EH (cell line): ENCODE measurements at regions not wholly inside any gene's neighbourhood (a gene's known extent, or its start where the extent isn't known, plus 50 kb on each side); places are given as distances from the start of the nearest gene placed in this dataset.
"Not testable (repeated sequence)": the region's sequence is repeated elsewhere in the genome, so short reads cannot be mapped to it uniquely, and the experiment has no call there.

ENCODE experiments used
- DNase-seq: peaks from one replicate; pipeline ENCODE4 v3.0.0-alpha.2; 2015; ENCODE audit warnings: low read depth

DNA sequence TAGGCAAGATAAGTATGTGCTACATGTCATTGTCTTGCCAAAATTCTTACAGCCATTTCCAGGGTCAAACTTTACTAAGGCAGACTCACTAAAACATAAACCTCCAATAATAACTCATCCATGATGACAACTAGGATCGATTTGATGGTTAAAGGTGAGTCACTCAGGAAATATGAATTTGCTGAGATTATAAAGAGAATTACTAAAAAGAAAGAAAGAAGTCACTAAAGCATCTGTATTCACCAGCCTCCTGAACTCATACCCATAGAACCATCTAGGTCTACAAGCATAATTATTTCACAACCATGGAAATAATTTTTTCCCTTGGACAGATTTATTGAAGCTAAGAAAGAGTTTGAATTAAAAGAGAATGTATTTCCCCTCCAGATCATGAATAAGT lies 258.6 kb downstream of the TLE1 start:
- DNase-seq, result peak; percentile 21

DNA sequence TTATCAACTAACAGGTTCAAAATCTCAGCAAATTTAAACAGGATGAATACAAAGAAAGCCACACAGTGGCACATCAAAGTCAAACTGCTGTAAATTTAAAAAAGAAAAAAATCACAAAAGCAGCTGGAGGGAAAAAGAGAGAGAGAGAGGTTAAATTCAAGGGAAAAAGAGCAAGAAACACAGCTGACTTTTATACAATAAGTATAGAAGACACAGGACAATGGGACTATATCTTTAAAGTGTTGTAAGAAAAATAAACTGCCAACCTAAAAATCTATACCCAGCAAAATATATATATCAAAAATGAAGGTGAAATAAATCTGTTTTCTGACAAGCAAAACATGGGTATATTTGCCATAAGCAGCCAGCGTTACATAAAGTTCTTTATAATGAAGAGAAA lies 261.5 kb downstream of the TLE1 start:
- DNase-seq, result no peak

DNA sequence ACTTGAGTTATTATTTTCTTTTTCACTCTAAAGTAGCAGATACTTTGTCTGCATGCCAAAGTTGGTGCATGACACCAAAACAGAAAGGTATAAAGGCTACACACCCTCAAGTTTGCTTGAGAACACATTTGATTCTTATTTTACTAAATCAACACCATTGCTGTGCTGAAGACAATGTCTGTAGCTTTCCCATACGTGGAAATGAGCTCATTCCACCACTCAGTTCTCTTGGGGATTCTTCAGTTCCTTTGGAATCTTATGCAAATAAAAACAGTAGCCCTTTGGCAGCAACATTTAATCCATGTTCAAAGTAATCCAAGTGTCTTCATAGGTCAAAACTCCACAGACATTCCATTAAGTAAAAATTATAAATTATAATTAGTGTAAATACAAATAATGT lies 264.9 kb downstream of the TLE1 start:
- DNase-seq, result peak; percentile 6

DNA sequence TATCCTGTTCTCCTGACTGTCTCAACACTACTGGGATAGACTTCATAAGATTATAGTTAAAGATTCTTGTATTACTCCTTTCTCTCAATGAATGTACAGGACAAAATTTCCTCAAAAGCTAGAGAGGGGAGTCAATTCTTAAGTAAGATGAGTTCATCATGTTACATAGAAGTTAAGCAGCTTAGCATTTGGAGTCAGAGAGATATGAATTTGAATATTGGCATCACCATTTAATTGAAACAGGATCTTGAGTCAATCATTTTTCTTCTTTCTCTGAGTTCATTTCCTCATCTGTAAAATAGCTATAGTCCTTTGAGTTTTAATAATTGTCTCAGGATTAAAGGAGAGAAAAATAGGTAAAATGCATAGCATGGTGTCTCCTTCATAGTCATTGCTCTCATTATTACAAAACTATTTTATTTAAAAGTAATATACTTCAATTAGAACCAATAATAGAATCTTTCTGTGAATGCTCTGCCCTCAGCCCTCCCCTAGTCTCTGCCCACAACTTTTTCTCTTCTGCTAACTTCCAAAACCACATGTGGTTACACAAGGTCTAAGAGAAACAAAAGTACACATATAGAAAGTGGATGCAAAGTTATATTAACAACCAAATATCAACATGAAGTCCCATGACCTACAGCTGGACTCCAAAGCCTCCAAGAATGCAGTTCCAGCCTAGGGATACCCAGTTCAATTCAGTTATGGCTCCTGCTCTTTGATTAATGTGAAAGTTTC lies 265.6 kb downstream of the TLE1 start:
- no peak for DNase-seq

DNA sequence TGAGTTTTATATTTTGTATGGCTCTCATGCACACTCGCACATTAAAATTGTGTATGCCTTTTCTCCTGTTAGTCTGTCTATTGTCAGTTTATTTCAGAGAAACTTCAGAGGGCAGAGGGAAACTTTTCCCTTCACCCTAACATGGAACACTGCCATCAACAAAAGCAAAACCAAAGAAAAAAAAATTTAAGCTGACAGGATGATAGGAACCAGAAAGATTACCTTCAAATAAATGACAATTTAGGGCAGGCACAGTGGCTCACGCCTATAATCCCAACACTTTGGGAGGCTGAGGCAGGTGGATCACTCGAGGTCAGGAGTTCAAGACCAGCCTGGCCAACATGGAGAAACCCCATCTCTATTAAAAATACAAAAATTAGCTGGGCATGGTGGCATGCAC lies 268.3 kb downstream of the TLE1 start:
- DNase-seq, result not testable (repeated sequence)

DNA sequence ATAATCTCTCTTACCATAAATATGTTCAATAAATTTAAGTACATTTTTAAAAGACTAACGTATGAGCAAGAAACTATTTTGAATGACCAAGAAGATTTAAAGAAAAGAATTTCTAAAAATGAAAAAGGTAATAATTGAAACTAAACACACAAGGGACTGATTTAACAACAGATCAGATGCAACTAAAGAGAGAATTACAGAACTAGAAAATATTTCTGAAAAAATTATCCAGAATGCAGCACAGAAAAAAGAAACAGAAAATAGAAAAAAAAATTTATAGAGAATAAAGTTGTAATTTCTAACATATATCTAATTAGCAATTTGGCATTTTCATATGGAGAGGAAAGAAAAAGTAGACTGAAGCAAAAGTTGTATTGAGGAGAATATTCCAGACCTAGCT lies 269.3 kb downstream of the TLE1 start:
- no peak for DNase-seq

DNA sequence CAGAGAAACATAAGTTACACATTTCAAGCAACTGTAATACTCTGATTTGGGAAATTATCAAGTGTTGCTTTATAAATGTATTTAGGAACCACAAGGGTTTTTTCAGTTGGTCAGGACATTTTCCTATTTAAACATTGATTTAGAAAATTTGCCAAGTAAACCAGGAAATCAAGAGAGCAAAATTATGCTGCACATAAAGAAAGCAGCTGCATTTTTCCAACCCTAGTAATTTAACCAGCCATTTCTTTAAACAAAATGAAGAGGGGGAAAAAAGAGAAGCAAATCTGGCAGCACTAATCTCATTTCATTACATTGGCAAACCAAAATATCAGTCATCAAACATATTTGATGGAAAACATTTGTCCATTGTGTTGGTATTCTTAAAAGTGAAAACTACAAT lies 271.4 kb downstream of the TLE1 start:
- no peak for DNase-seq

DNA sequence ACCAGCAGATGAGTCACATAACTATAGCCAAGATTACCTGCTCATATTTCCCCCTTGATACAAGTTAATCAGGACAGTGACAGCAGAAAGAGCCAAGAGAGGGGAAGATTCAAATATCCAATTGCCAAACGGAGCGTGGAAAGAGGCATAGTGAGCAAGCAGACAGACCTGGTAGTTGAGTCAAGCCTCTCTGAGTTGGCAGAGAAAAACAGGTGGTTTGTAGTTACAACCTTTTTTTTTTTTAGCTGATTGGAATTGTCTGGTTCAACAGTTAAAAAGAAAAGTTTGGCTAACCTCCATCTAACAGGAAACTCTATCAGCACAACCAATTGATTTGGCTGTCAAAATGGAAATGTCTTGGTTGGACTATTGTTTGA lies 272.1 kb downstream of the TLE1 start:
- no peak for DNase-seq

DNA sequence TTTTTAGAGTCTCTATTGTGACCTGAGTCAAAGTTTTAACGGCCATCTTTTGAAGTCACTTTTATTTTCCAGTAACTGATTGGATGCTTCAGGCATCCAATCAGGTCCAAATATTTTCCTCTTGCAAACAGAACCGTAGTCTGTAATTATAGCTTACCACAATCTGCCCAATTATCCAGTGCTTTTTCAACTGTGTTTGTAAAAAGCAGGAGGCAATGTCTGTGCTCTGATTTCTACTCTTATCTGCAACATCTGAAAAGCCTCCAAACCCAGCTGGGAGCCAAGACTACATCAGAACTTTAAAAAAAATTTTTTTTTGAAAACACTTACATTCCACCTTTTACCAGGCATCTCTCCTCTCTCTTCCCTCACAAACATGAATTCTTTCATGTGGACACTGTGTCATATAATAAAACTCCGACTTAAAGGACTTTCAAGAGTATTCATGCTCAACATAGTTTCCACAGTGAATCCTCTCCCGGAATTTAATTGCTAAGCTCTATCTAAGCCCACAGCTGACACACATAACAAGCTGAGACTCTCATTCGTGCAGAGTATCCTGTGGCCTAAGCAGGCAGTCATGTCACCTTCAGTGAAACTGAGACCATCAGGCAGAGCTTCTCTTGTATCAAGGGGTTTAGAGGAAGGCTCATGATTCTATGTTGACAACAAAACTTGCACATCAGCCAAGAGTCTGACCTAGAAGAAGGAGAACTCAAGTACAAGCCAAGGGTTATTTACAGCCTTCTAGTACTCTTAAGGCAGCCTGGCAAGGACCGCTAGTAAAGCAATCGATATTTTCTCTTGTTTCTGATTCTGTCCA lies 272.7 kb downstream of the TLE1 start:
- peak; percentile 88 for DNase-seq

DNA sequence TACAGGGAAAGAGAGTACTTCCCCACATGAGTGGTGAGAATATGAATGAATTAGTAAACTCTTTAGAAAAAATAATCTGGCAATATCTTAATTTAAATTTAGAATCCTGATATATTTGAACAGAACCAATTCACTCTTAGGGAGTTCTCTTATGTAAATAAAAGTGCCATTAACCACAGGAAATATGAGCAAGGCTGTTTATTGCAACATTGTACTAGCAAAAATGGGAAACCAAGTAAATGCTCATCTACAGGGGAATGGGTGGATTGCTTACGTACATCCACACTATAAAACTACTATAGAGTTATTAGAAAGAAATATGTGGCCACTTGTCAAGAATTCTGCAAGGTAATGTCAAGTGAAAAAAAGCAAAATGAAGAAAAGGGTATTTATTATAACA lies 274.5 kb downstream of the TLE1 start:
- no peak for DNase-seq

DNA sequence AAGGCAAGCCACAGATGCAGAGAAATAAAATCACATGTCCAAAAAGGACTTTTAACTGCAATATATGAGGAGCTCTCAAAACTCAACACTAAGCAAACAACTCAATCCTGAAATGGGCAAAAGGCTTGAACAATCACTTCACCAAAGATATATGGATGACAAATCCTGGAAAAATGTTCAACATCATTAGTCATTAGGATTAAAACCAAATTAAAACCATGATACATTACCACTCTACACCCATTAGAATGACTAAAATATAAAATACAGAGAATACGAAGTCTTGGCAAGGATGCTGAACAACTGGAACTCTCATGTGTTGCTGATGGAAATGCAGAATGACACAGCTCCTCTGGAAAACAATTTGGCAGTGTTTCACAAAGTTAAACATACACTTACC lies 277.4 kb downstream of the TLE1 start:
- DNase-seq, result peak; percentile 50

DNA sequence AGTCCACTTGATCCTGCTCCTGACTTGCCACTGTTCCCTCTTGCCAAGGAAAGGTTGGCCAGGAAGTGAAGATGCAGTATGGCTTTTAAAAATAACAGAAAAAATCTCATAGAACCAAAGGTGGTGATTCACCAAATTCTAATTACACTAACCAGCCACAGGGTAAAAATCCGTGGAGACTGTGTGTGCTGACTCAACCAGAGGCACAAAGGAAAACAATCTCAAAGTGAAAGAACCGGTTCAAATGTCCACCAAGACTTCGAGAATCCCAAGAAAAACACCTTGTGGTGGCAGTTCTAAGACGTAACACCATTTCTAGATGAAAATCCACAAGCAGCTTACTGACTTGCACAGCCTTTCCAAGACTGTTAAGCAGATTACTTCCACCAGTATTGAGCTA lies 279.1 kb downstream of the TLE1 start:
- peak; percentile 83 for DNase-seq

DNA sequence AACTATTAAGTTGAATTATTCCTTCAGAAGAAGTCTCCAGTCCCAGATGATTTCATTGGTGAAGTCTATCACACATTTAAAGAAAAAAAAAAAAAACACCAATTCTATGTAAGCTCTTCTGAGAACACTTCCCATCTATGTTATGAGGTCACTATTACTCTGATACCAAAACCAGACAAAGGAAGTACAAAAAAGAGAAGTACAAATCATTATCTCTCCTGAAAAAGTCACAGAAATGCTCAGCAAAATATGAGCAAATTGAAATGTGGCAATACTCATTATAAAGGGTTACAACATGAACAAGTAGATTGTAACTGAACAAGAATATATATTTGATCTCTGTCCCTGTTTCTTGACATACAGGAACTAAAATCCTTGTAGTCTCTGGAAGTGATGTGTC lies 280.4 kb downstream of the TLE1 start:
- DNase-seq, result no peak

DNA sequence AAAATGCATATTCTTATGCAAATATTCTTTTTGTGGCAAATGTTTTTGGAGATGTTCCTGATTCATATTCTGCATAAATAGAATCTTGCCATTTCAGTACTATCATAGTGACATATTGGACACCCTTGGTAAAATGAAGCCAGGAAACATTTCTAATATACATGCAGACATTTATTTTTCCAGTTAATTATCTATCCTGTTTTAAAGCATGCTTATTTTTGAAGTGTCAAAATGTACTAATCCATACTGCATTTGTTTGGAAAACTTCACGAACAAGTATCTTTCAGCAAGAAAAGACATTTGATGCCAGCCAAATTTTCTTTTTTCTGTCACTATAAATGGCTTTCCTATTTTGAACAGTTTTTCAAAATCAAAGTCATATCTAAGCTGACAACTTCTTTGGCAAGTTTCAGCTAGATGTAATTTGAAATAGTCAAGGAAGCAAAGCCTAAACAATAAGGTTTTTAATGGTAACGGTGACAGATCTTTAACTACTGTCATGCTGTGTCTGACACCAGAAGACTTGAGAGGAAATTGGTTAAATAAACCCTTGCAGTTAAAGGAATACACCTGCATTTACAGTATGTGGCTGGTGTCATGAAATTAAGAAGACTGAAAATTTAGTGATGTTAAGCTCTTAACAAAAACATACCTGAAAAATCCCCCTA lies 284.3 kb downstream of the TLE1 start:
- DNase-seq, result no peak

DNA sequence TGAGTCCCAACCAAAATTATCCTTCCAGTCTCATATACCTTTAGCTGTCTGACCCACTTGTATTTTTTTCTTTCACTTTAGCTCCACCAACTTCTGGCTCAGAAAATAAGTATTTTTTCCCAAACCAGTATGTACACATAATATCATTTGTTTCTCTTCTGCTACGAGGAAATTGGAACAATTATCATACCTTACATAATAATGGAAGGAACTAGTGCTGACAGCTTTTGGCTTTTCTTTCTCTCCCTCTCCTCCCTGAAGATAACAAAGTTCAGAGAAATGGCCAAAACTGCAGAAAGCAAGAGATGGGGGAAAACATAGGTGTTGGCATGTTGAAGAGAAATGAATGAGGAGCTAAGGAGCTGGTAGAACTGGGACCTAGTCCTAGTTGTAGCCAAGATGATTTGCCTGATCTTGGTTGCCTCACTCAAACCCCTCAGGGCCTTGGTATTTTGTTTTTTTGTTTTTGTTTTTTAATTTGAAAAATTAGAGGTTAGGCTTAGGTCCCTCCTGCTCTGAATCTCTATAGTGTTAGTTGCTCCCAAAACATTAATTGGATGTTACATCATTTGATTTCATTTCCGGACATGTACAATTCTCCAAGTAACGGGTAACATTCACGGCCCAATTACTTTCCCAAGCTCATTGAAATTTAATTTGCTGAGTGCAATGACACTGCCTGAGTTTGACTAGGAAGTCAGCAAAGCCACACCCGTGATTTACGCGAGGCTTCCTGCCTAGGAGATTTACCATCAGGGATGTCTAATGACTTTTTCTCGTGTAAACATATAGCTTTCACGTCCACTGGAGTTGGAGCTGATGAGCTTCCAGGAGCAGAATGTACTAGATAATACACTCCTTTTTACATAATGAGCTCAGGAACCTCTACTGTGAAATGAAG lies 291.6 kb downstream of the TLE1 start:
- no peak for DNase-seq

DNA sequence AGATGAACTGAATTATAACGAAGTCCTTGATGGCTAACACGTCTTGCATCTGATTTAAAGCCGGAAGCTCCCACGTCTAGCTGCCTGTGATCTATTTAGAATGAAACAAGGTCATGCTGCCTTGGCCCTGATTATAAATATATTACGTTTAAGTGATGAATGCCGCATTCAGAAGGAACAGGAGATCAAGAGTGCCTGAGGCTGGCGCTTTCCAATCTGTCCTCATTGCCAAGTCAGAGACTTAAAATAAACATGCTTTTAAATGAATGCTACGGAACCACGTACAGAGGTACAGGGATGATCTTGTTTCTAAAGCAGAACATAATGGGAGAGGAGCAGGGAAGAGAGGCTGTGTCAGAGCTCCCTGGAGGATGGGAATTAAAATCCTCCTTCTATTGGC lies 292.8 kb downstream of the TLE1 start:
- DNase-seq, result peak; percentile 10

DNA sequence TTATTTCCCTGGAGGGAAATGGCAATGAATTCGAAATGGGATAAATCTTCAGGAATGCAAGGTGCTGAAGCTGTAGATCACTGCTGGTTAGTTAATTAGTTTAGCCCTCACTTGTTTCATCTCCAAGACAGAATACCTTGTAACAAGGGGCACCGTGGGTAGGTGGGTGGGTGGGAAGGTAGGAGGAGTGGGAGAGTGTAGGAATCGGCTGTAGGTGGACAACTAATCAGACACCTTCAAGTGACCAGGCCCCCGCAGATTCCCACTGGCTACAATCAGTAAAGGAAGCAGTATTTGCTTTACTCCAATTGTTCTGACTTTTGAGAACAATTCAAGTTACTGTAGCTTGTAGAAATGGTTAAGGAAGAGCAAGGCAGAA lies 293.7 kb downstream of the TLE1 start:
- no peak for DNase-seq

DNA sequence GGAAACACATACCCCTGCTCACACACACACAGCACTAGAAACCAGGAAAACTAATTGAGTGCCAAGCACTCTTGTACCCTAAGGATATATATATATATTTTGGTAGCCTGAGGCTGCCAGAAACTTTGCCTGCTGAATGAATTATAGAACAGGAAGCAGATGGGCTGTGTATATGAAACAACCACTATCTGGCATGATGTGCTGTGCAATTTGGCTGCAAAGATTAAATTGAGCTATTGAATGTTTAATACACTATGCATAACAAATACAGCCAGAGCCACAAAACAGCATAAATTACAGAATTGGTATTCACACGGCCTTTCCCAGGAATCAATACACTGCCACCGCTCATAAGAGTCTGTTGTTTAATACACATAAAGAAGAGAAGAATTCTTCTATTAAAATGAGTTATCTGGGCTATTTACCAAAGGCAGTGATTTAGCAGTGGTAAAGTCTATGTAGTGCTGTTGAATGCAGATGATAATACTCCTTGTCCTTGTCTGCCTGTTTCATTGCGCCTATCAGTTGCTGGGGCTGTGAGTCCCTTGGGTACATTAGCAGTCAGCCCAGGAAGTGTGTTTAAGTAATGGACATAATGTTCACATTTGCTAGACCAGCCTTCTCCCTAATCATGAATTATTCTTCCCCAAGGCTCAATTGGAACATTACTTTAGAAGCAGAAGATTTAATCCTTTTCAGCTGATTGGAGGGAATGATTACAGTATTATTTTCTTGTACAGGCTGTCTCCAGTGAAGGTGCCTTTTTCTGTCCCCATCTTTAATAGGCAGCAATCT lies 294.3 kb downstream of the TLE1 start:
- DNase-seq, result no peak

DNA sequence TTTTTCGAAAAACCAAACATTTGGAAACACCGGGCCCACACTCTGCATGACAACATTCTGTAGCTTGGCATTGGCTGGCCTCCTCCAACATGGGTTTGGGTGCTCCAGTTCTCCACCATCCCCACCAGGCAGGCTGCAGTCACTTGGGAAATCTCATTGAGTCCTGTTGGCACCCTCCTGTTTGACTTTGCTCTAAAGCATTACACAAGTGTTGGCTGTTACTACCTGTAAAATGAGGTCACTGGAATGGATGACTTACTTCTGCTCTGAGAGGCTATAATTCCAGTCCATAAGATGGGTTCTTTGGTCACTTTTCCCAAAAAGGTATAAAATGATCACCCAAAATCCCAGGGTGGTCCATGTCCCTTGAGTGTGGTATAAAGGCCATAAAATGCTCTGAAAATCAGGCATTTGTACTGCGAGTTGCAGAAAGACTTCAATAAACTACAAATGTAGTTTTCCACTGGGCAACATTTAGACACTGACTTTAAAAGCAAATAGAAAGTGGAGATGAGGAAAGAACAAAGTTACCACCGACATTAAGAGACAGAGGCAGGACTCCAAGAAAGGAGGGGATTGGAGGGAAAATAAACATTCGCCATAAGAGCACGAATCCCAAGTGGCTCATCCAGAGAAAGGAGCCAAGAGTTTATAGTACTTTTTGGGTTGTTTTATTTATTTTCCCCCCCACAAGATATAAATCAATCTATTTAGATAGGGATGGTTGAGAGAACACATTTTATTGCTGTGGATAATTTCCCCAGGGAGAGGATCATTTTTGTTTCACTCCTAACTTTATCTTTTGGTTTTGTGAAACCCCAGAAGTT lies 295.1 kb downstream of the TLE1 start:
- peak; percentile 58 for DNase-seq

DNA sequence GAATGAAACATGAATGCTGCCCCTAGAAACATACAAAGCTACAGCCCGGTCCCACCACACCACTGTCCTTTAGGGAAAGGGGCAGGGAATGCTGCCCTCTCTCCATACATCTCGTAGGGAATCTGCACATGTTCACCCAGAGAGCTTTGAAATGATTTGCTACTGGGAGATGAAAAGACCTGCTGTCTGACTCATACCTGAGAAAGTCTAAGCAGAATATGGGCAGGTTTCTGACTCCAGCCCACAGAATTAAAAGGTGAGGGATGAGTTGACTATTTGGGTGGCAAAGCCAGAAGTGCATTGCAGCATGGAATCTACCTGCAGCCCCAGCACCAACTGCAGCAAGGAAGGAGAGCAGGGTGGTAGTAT lies 297.9 kb downstream of the TLE1 start:
- DNase-seq, result no peak
